ENCODE measurements at regions not wholly inside any gene's neighbourhood (a gene's known extent, or its start where the extent isn't known, plus 50 kb on each side); places are given as distances from the start of the nearest gene placed in this dataset.
A peak's percentile ranks its signal among the peaks of the same experiment; 100 is the strongest.
"Not testable (repeated sequence)": the region's sequence is repeated elsewhere in the genome, so short reads cannot be mapped to it uniquely, and the experiment has no call there.

- in situ Hi-C loops (cut with HindIII; ENCODE audit: extremely low pct_ligation_motif_present, low pct_unique_long_range_greater_than_20kb); H2AFZ ChIP-seq (ENCODE audit: low read length); ATAC-seq; H3K27me3 ChIP-seq (ENCODE audit: control insufficient read depth in 1 of 2, insufficient read depth in 2 of 2, low read length in 2 of 2); BruUV-seq (replicated peaks); H3K9ac ChIP-seq (ENCODE audit: insufficient read depth, low read depth, low read length); H3K27ac ChIP-seq (ENCODE audit: extremely low read length, insufficient read depth, low read length); DNase-seq (ENCODE audit: low spot score); FAIRE-seq; POLR2A ChIA-PET; H3K4me1 ChIP-seq (ENCODE audit: insufficient read depth, low read length); intact Hi-C loops (cut with micrococcal nuclease; ENCODE audit: unreplicated experiment); H3K4me2 ChIP-seq (ENCODE audit: low read depth, low read length); CTCF ChIA-PET (ENCODE audit: low intra/inter-chr PET ratio, low total read pairs); H3K4me3 ChIP-seq (replicated peaks in 1 of 3; ENCODE audit: insufficient read depth in 1 of 3, low read depth in 2 of 3, low read length in 3 of 3); H3K9me3 ChIP-seq (ENCODE audit: low read length); H3K79me2 ChIP-seq (ENCODE audit: insufficient read depth, low read length); H4K20me1 ChIP-seq (ENCODE audit: insufficient read depth, low read length); H3K36me3 ChIP-seq (replicated peaks in 1 of 2; ENCODE audit: control insufficient read depth in 1 of 2, insufficient read depth in 2 of 2, low read length in 2 of 2): not testable (repeated sequence)
- 28% methylated on average over 10 of the region's 10 CpGs for WGBS (ENCODE audit: low lambda C conversion rate)
These were observed 459.0 kb upstream of the HTR1E start for GRCh38 chr6:86478316-86478715.

GRCh38 chr6:86477500-86478148, 459.7 kb upstream of the HTR1E start:
- TF ChIP-seq ZNF24 (IDR thresholded peaks at IDR 0.05): no peak
- peak in 1 of 2 experiments; percentile 4; a peak in 1 of 4 replicates for TF ChIP-seq MAFK (conservative IDR thresholded peaks at IDR 0.05 in 1 of 2, IDR thresholded peaks at IDR 0.05 in 1 of 2; ENCODE audit: low read length in 2 of 2)
- H3K9me3 ChIP-seq (ENCODE audit: low read length): no peaks in the 10 kb centered on the region
- H3K27me3 ChIP-seq (ENCODE audit: control insufficient read depth in 1 of 2, insufficient read depth in 2 of 2, low read length in 2 of 2): no peaks in the 10 kb centered on the region
- BruUV-seq (replicated peaks): no TSS peak
- ATAC-seq (no peak), FAIRE-seq (no peak), DNase-seq (ENCODE audit: low spot score) (no peak)
- H3K79me2 ChIP-seq (ENCODE audit: insufficient read depth, low read length): no peaks in the 10 kb centered on the region
- no peak overlapping the region for H3K4me3 ChIP-seq (replicated peaks in 1 of 3; ENCODE audit: insufficient read depth in 1 of 3, low read depth in 2 of 3, low read length in 3 of 3)
- H3K9ac ChIP-seq (ENCODE audit: insufficient read depth, low read depth, low read length): no peak overlapping the region
- H2AFZ ChIP-seq (ENCODE audit: low read length): no peak overlapping the region
- ChIA-PET POLR2A (no interaction called here), CTCF (ENCODE audit: low intra/inter-chr PET ratio, low total read pairs) (no interaction called here)
- H3K36me3 ChIP-seq (replicated peaks in 1 of 2; ENCODE audit: control insufficient read depth in 1 of 2, insufficient read depth in 2 of 2, low read length in 2 of 2): no peaks in the 10 kb centered on the region
- H3K4me2 ChIP-seq (ENCODE audit: low read depth, low read length): no peak overlapping the region
- intact Hi-C loops (cut with micrococcal nuclease; ENCODE audit: unreplicated experiment) (no loop called here), in situ Hi-C loops (cut with HindIII; ENCODE audit: extremely low pct_ligation_motif_present, low pct_unique_long_range_greater_than_20kb) (no loop called here)
- no peaks in the 10 kb centered on the region for H3K4me1 ChIP-seq (ENCODE audit: insufficient read depth, low read length)
- 23% methylated on average over 7 of the region's 9 CpGs for WGBS (ENCODE audit: low lambda C conversion rate)
- H3K27ac ChIP-seq (ENCODE audit: extremely low read length, insufficient read depth, low read length): no peak overlapping the region
- no peaks in the 10 kb centered on the region for H4K20me1 ChIP-seq (ENCODE audit: insufficient read depth, low read length)
